Pulmonary artery endothelial cell (primary cell): ENCODE measurements at regions not wholly inside any gene's neighbourhood (a gene's known extent, or its start where the extent isn't known, plus 50 kb on each side); places are given as distances from the start of the nearest gene placed in this dataset.
A peak's percentile ranks its signal among the peaks of the same experiment; 100 is the strongest.

ENCODE experiments used
- DNase-seq: peaks from one replicate; pipeline ENCODE4 v3.0.0-alpha.2; 2011; ENCODE audit warnings: low read depth, low spot score

DNA sequence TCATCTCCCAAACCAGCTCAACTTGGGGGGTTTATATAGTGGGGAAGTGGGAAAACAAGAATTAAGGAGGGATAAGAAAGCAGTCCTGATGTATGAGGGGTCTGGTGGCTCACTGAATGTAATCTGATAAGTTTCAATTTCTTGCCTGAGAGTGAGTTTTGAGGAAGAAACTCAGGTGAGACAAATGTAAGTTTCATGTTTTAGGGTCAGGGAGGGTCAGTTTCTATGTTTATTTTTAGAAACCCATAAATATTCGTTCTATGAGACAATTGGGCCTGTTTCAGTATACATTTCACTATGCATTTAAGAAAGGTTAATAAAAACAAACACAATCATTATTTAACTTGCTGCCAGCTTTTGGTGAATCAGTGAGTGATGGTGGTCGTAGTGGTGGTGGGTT lies 128.0 kb upstream of the MBL2 start:
- DNase-seq = no peak

DNA sequence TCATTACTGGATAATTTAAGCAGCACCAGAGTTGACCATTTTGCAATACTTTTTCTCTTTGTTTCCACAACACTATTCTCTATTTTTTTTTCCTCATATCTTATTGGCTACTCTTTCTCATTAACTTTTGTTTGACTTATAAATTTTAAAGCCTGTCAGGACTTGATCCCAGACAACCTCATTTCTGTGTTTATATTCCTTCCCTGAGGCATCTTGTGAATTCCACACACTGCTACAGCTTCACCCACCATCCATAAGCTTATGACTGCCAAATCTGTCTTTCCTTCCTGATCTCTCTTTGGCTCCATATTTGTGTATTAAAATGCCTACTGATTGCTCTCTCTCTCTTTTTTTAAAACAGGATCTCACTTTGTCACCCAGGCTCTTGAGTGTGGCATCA lies 124.6 kb upstream of the MBL2 start:
- no peak for DNase-seq

DNA sequence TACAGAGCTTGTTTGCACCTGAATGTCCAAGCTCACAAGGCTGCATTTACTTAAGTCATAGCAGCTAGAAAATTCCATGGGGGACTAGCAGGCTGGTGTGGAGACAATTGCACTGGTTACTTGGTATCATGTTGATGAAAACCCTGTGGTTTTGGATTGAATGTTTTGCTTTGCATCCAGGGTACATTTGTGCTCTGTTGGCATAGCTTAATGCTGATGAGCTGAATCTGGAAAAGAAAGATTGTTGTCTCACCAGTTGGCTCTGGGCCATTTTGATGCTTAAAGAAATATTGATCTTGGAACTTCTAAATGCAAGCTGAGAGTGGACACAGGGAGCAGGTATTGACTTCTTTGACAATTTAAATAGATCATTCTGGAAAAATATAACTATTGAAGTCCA lies 122.5 kb upstream of the MBL2 start:
- no peak for DNase-seq

DNA sequence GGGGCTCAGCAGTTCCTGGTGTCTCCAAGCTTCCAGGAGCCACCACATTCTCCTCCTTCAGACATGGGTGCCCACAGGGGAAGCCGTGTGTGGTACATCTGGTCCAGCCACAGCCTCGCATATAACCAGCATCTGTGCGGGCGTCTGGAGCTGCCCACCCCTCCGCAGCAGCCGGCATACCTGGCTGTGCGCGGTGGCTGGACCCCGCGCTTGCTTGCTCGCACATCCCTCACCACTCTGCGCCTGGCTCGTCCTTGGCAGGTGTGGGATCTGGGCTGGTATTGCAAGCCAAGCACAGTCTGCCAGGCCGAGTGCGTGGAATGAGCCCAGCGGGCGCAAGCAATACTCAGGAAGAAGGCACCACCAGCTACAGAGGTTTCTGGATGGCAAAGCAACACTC lies 117.7 kb upstream of the MBL2 start:
- DNase-seq = no peak

DNA sequence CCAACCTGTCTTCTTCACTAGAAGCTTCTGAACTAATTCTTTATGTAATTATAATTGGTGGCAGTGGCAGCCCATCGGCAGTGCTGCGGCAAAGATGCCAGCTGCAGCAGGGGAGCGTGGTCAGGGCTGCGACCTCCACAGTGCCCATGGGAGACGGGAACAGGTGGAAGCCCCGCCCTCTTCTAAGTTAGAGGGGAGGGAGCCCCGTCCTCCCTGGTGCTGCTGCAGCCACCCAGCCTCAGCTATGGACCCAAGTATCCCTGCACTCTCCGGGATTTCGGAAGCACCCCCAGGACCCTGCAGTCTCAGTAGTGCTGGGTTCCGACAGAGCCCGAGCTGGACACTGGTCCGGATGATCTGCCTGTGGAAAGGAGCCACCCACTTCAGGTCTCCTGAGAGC lies 117.0 kb upstream of the MBL2 start:
- no peak for DNase-seq

- DNase-seq = peak; percentile 17
Observed at GRCh38 chr10:52883996-52884871, 111.7 kb upstream of the MBL2 start.

GRCh38 chr10:52879091-52879807 lies 106.7 kb upstream of the MBL2 start:
- no peak for DNase-seq

GRCh38 chr10:52877451-52877850 lies 104.9 kb upstream of the MBL2 start:
- no peak for DNase-seq

- DNase-seq = no peak
Observed at GRCh38 chr10:52875336-52875735, 102.8 kb upstream of the MBL2 start.

- no peak for DNase-seq
Observed at GRCh38 chr10:52874581-52874980, 102.0 kb upstream of the MBL2 start.

DNA sequence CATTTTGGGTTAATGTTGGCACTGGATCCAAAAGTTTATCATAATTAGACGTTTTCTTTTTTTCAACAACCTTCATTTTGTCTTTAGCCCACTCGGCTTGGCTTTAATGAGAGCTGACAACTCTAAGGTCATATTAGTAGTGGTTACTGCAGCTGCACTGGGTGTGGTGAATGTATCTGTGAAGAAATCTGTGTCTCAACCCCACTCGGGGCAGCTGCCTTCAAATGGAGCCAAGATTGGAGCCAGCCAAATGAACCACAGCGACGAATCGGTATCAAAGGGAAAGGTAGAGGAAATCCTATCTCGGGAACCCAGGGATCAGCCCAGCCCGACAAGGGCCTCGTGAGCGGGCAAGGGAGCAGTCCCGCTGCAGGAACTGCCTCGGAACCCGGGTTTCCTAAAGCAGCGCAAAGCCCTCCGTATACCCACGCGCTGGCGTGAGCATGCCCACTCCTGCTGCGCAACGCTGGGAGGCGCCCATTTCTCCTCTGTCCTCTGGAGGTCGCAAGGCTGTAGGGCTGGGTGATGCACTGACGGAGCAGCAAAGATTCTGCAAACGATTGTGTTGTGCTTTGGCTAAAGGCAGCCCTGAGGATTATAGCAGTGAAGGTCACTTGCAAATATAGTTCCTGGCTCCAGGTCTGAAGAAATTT lies 98.7 kb upstream of the MBL2 start:
- no peak for DNase-seq

- no peak for DNase-seq
Observed at GRCh38 chr10:52870562-52870961, 98.0 kb upstream of the MBL2 start.

DNA sequence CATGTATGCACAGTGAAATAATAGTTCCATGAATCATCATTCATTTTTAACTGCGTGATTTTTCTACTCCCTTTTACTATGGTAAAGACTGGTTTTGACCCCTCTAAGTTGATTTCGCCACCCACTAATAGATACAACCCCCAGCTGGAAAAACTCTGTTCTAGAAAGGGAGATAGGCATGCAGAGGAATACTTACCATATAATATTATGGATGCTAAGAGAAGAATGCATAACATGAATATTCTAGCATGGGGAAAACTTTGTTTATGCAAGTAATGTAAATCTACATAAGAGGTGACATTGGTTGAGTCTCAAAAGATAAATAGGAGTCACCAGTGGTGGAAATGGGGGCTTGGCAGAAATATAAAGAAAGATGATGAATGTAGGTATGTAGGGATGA lies 97.3 kb upstream of the MBL2 start:
- DNase-seq = no peak

DNA sequence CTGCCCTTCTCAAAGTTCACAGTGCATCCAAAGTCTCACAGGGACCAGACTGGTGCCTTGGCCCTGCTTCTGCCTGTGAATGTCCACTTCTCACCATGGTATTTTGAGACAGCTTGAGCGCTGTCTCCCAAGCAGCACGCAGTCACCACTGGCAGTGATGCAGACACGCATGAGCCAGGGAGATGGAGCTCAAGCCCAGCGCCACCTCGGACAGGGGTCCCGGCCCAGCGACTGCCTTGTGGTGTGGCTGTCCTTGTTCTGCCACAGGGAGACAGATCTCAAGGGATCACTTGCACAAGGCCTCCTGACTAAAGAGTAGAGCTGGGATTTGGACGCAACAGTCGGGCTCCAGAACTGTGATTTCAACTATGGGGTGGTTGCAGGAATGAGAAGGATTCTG lies 92.6 kb upstream of the MBL2 start:
- DNase-seq = no peak

GRCh38 chr10:52864201-52865106 lies 91.9 kb upstream of the MBL2 start:
- DNase-seq = no peak

- DNase-seq = no peak
Observed at GRCh38 chr10:52858722-52859121, 86.1 kb upstream of the MBL2 start.

DNA sequence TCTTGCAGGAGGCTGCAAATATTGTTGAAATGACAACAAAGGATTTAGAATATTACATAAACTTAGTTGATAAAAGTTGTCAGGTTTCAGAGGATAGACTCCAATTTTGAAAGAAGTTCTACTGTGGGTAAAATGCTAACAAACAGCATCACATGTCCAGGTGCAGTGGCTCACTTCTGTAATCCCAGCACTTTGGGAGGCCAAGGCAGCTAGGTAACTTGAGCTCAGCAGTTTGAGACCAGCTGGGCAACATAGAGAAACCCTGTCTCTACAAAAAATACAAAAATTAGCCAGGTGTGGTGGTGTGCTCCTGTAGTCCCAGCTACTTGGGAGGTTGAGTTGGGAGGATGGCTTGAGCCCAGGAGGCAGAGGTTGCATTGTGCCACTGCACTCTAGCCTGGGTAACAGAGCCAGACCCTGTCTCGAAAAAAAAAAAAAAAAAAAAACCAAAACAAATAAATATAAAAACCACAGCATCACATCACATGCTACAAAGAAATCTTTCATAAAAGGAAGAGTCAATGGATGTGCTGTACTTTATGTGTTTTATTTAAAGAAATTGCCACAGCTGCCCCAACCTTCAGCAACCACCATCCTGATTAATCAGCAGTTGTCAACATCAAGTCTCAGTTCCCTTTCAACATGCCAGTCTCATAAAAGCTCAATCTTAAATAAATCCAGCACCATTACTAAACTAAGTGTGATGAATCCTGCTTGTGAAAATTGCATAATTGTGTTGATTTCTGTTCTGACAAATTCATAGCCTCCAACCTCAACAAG lies 83.2 kb upstream of the MBL2 start:
- DNase-seq = no peak

DNA sequence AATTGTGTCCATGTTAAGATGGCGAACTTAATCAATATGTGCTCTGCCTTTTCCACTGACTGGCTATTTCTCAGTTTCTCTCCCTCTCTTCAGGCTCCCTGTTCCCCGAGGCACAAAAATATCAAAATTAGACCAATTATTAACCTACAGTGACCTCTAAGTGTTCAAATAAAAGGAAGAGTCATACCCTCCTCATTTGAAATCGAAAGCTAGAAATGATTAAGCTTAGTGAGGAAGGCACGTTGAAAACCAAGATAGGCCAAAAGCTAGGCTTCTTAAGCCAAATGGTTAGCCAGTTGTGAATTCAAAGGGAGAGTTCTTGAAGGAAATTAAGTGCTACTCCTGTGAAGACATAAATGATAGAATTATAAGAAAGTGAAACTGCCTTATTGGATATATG lies 81.1 kb upstream of the MBL2 start:
- no peak for DNase-seq

GRCh38 chr10:52836816-52837215 lies 64.2 kb upstream of the MBL2 start:
- DNase-seq = no peak
